IMR-90 (cell line): ENCODE measurements at regions not wholly inside any gene's neighbourhood (a gene's known extent, or its start where the extent isn't known, plus 50 kb on each side); places are given as distances from the start of the nearest gene placed in this dataset.

Experiments used
- ATAC-seq: fragments of 200-7000 bp; cut with Tn5 transposase; 2 replicates; pipeline ENCODE4 v1.9.1; 2020; ENCODE audit warnings: low read depth, mild to moderate bottlenecking, moderate library complexity
- BruUV-seq: library from RNA; stranded (reverse); fragments of 400-500 nt; replicated peaks from 2 replicates; lab custom pipeline; 2021; lab: Mats Ljungman, UMichigan
- CTCF ChIA-PET: fragments of 300-600 bp; formaldehyde crosslinking; extraction: SDS; loops from one replicate; lab custom pipeline; 2021; ENCODE audit warnings: antibody characterized with exemption; lab: Yijun Ruan, JAX
- POLR2A ChIA-PET: fragments of 300-600 bp; sonication (Branson Sonifier 250); formaldehyde crosslinking; loops from one replicate; lab custom pipeline; 2022; ENCODE audit warnings: antibody characterized with exemption; ENCODE audit not compliant: unreplicated experiment; lab: Charles Lee
- DNase-seq: peaks from one replicate; pipeline ENCODE4 v3.0.0; 2013
- H2AFZ ChIP-seq: replicated peaks from 2 replicates; pipeline ENCODE3; 2013; ENCODE audit warnings: low read length, mild to moderate bottlenecking; ENCODE audit not compliant: poor library complexity
- H2AK5ac ChIP-seq: 2 replicates; pipeline ENCODE4 v1.6.1; 2013; ENCODE audit warnings: low read depth, low read length, inconsistent platforms
- H2AK9ac ChIP-seq: replicated peaks from 2 replicates; pipeline ENCODE3; 2013; ENCODE audit warnings: mild to moderate bottlenecking, low read depth, low read length, moderate library complexity; ENCODE audit not compliant: poor library complexity
- H2BK120ac ChIP-seq: 2 replicates; pipeline ENCODE4 v1.6.1; 2013; ENCODE audit warnings: low read depth, low read length, inconsistent platforms
- H2BK15ac ChIP-seq: 3 replicates; pipeline ENCODE4 v1.6.1; 2013; ENCODE audit warnings: low read depth, low read length, inconsistent platforms
- H2BK20ac ChIP-seq: 2 replicates; pipeline ENCODE4 v1.6.1; 2013; ENCODE audit warnings: low read depth, mild to moderate bottlenecking, inconsistent platforms, low read length, moderate library complexity
- H2BK5ac ChIP-seq: 2 replicates; pipeline ENCODE4 v1.6.1; 2013; ENCODE audit warnings: mild to moderate bottlenecking, low read depth, low read length, inconsistent platforms; ENCODE audit not compliant: poor library complexity, severe bottlenecking
- H3K14ac ChIP-seq: replicated peaks from 2 replicates; pipeline ENCODE4 v1.6.1; 2013; ENCODE audit warnings: low read depth, low read length, inconsistent platforms
- H3K18ac ChIP-seq: 2 replicates; pipeline ENCODE4 v1.6.1; 2013; ENCODE audit warnings: low read depth, low read length, control low read depth
- H3K23ac ChIP-seq: 2 replicates; pipeline ENCODE4 v1.6.1; 2013; ENCODE audit warnings: low read depth, low read length, inconsistent platforms
- H3K27ac ChIP-seq: 2 replicates; pipeline ENCODE4 v1.5.1; 2013; ENCODE audit warnings: mild to moderate bottlenecking, control low read depth, low read length; ENCODE audit not compliant: insufficient read depth
- H3K27me3 ChIP-seq: 2 replicates; pipeline ENCODE4 v1.6.1; 2013; ENCODE audit warnings: low read length; ENCODE audit not compliant: control insufficient read depth, insufficient read depth
- H3K36me3 ChIP-seq: 2 replicates; pipeline ENCODE4 v1.6.1; 2013; ENCODE audit warnings: low read length, mixed read lengths; ENCODE audit not compliant: control insufficient read depth, insufficient read depth
- H3K4ac ChIP-seq: 2 replicates; pipeline ENCODE4 v1.6.1; 2013; ENCODE audit warnings: low read depth, low read length, inconsistent platforms
- H3K4me1 ChIP-seq: 2 replicates; pipeline ENCODE4 v1.6.1; 2013; ENCODE audit warnings: low read length, mixed read lengths; ENCODE audit not compliant: control insufficient read depth, insufficient read depth
- H3K4me2 ChIP-seq: 2 replicates; pipeline ENCODE4 v1.6.1; 2013; ENCODE audit warnings: low read depth, mild to moderate bottlenecking, control low read depth, low read length, moderate library complexity
- H3K4me3 ChIP-seq: 2 replicates; pipeline ENCODE4 v1.5.1; 2013; ENCODE audit warnings: low read depth, mild to moderate bottlenecking, control low read depth, low read length, moderate library complexity; ENCODE audit not compliant: insufficient read depth
- H3K56ac ChIP-seq: 2 replicates; pipeline ENCODE4 v1.6.1; 2013; ENCODE audit warnings: low read length, inconsistent platforms; ENCODE audit not compliant: insufficient read depth; ENCODE audit errors: extremely low read depth
- H3K79me1 ChIP-seq, 2 experiments: 2 replicates each; pipeline ENCODE4 v1.6.1; 2013; ENCODE audit warnings: low read length in 2 of 2, inconsistent platforms in 1 of 2, low read depth in 1 of 2
- H3K9ac ChIP-seq: 2 replicates; pipeline ENCODE4 v1.6.1; 2013; ENCODE audit warnings: low read depth, low read length, control low read depth
- H3K9me1 ChIP-seq: 2 replicates; pipeline ENCODE4 v1.6.1; 2013; ENCODE audit warnings: low read length, inconsistent platforms; ENCODE audit not compliant: insufficient read depth
- H3K9me3 ChIP-seq: 2 replicates; pipeline ENCODE4 v1.6.1; 2013; ENCODE audit warnings: low read length; ENCODE audit not compliant: control insufficient read depth, insufficient read depth
- H4K20me1 ChIP-seq: 2 replicates; pipeline ENCODE4 v1.6.1; 2013; ENCODE audit warnings: low read length, inconsistent platforms; ENCODE audit not compliant: insufficient read depth
- H4K5ac ChIP-seq: 2 replicates; pipeline ENCODE4 v1.6.1; 2013; ENCODE audit warnings: mild to moderate bottlenecking, low read depth, low read length, control low read depth
- H4K8ac ChIP-seq, 2 experiments: 2 replicates each; pipeline ENCODE4 v1.6.1; 2013; ENCODE audit warnings: low read depth in 2 of 2, low read length in 2 of 2, control low read depth in 1 of 2, inconsistent platforms in 1 of 2
- H4K91ac ChIP-seq: 2 replicates; pipeline ENCODE4 v1.6.1; 2013; ENCODE audit warnings: low read depth, low read length, inconsistent platforms; ENCODE audit not compliant: insufficient read depth
- BHLHE40 ChIP-seq: fragments of 150-350 bp; IDR thresholded peaks from 2 replicates; pipeline ENCODE4 v1.6.1; 2016; ENCODE audit warnings: mild to moderate bottlenecking, low read depth, low read length
- CEBPB ChIP-seq: IDR thresholded peaks from 2 replicates; pipeline ENCODE4 v1.6.1; 2012; ENCODE audit warnings: low read depth, low read length, improper control_type of control experiment
- CTCF ChIP-seq: conservative IDR thresholded peaks from 2 replicates; pipeline ENCODE4 v1.5.1; 2012; ENCODE audit warnings: mild to moderate bottlenecking, low read depth, low read length, improper control_type of control experiment
- ELK1 ChIP-seq: fragments of 150-350 bp; IDR thresholded peaks from 2 replicates; pipeline ENCODE4 v1.6.1; 2016; ENCODE audit warnings: low read depth, mild to moderate bottlenecking, low read length, moderate library complexity, borderline replicate concordance
- FOS ChIP-seq: fragments of 150-350 bp; IDR thresholded peaks from 2 replicates; pipeline ENCODE4 v1.6.1; 2016; ENCODE audit warnings: low read depth, low read length
- MAFK ChIP-seq: IDR thresholded peaks from 2 replicates; pipeline ENCODE4 v1.6.1; 2012; ENCODE audit warnings: low read depth, low read length, improper control_type of control experiment
- NFE2L2 ChIP-seq: fragments of 150-350 bp; IDR thresholded peaks from 2 replicates; pipeline ENCODE4 v1.6.1; 2016; ENCODE audit warnings: low read depth, mild to moderate bottlenecking, low read length
- POLR2A ChIP-seq: IDR thresholded peaks from 2 replicates; pipeline ENCODE4 v1.6.1; 2012; ENCODE audit warnings: mild to moderate bottlenecking, low read depth, low read length
- RAD21 ChIP-seq: IDR thresholded peaks from 2 replicates; pipeline ENCODE4 v1.6.1; 2012; ENCODE audit warnings: low read length, improper control_type of control experiment
- RCOR1 ChIP-seq: IDR thresholded peaks from 2 replicates; pipeline ENCODE4 v1.6.1; 2012; ENCODE audit warnings: mild to moderate bottlenecking, low read length, improper control_type of control experiment; ENCODE audit not compliant: insufficient replicate concordance
- RFX5 ChIP-seq: IDR thresholded peaks from 2 replicates; pipeline ENCODE4 v1.8.0; 2012; ENCODE audit warnings: low read depth, mild to moderate bottlenecking, low read length, moderate library complexity
- SMC3 ChIP-seq: fragments of 150-350 bp; IDR thresholded peaks from 2 replicates; pipeline ENCODE4 v1.6.1; 2016; ENCODE audit warnings: low read depth, mild to moderate bottlenecking, antibody characterized with exemption, low read length, moderate library complexity
- WGBS, 2 experiments: methylation state at CpG; one replicate each; pipeline versions ENCODE4 v1.1.5 to v1.1.7; 2013; ENCODE audit warnings: missing lambda C conversion rate in 2 of 2; ENCODE audit not compliant: insufficient read length in 1 of 2; ENCODE audit errors: extremely low coverage in 2 of 2; 5-methylcytosine and 5-hydroxymethylcytosine counted together
- dilution Hi-C: fragments of 300-500 bp; cut with HindIII; formaldehyde crosslinking; loops from one replicate; pipeline ENCODE4 v1.14.3; 2018; ENCODE audit warnings: low sequenced_read_pairs; ENCODE audit not compliant: unreplicated experiment
- in situ Hi-C: fragments of 300-500 bp; cut with MboI; formaldehyde crosslinking; loops from 3 replicates; pipeline ENCODE4 v1.14.3; 2019; ENCODE audit warnings: low sequenced_read_pairs, inconsistent platforms, mixed read lengths
- intact Hi-C: fragments of 100-400 bp; cut with micrococcal nuclease; formaldehyde crosslinking; loops from 2 replicates; pipeline ENCODE4 v1.10.0; 2022
- TF ChIP-seq, protein P1 (sequence below): fragments of 150-350 bp; IDR thresholded peaks from 2 replicates; pipeline ENCODE4 v1.6.1; 2017; ENCODE audit warnings: mild to moderate bottlenecking, antibody characterized with exemption, low read length, low read depth

- no peak overlapping the region for H2BK5ac ChIP-seq
- H3K4me2 ChIP-seq: no peak overlapping the region
- in situ Hi-C loops: no loop called here
- H3K4ac ChIP-seq: no peak overlapping the region
- H3K18ac ChIP-seq: no peak overlapping the region
- H4K91ac ChIP-seq: no peak overlapping the region
- no peak overlapping the region for H2BK120ac ChIP-seq
- POLR2A ChIA-PET: no interaction called here
- CTCF ChIA-PET: no interaction called here
- no peak overlapping the region for H4K8ac ChIP-seq
- TF ChIP-seq POLR2A: no peak
- no peak for TF ChIP-seq FOS
- no peak for TF ChIP-seq SMC3
- TF ChIP-seq CTCF: no peak
- TF ChIP-seq CEBPB: no peak
- no peak for TF ChIP-seq RAD21
- no peak for TF ChIP-seq RFX5
- TF ChIP-seq, protein P1, sequence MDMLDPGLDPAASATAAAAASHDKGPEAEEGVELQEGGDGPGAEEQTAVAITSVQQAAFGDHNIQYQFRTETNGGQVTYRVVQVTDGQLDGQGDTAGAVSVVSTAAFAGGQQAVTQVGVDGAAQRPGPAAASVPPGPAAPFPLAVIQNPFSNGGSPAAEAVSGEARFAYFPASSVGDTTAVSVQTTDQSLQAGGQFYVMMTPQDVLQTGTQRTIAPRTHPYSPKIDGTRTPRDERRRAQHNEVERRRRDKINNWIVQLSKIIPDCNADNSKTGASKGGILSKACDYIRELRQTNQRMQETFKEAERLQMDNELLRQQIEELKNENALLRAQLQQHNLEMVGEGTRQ: no peak
- TF ChIP-seq NFE2L2: no peak
- no peak for TF ChIP-seq MAFK
- no peak for TF ChIP-seq ELK1
- no peak for TF ChIP-seq BHLHE40
- TF ChIP-seq RCOR1: no peak
- no peaks in the 10 kb centered on the region for H3K9me1 ChIP-seq
- ATAC-seq: no peak
- H3K27ac ChIP-seq: no peak overlapping the region
- H3K36me3 ChIP-seq: no peaks in the 10 kb centered on the region
- H3K14ac ChIP-seq: no peak overlapping the region
- DNase-seq: no peak
- no peak overlapping the region for H2BK15ac ChIP-seq
- H3K4me1 ChIP-seq: no peaks in the 10 kb centered on the region
- no peak overlapping the region for H3K23ac ChIP-seq
- no peaks in the 10 kb centered on the region for H4K20me1 ChIP-seq
- H2AK5ac ChIP-seq: no peak overlapping the region
- H3K56ac ChIP-seq: no peak overlapping the region
- no peak overlapping the region for H2AK9ac ChIP-seq
- dilution Hi-C loops: no loop called here
- no CpG with 5 or more reads among the region's 3 CpGs for WGBS, 2 experiments
- peaks cover 2% of the 10 kb centered on the region; the same call in 1 of the 2 replicates for H3K9me3 ChIP-seq
- H3K9ac ChIP-seq: no peak overlapping the region
- H4K5ac ChIP-seq: no peak overlapping the region
- no TSS peak for BruUV-seq
- intact Hi-C loops: no loop called here
- H2AFZ ChIP-seq: no peak overlapping the region
- H3K4me3 ChIP-seq: no peak overlapping the region
- H2BK20ac ChIP-seq: no peak overlapping the region
- H3K27me3 ChIP-seq: no peaks in the 10 kb centered on the region
- H3K79me1 ChIP-seq: no peaks in the 10 kb centered on the region
Measured at GRCh38 chr3:1783995-1784394, 314.7 kb upstream of the CNTN4 start.
